GM18951 (cell line): ENCODE measurements at regions not wholly inside any gene's neighbourhood (a gene's known extent, or its start where the extent isn't known, plus 50 kb on each side); places are given as distances from the start of the nearest gene placed in this dataset.
"Not testable (repeated sequence)": the region's sequence is repeated elsewhere in the genome, so short reads cannot be mapped to it uniquely, and the experiment has no call there.

Experiments
- POLR2A ChIP-seq: IDR thresholded peaks from 4 replicates; pipeline ENCODE4 v1.6.1; 2011; ENCODE audit warnings: mild to moderate bottlenecking; ENCODE audit not compliant: insufficient read length, insufficient read depth; ENCODE audit errors: extremely low read depth
- in situ Hi-C: fragments of 300-500 bp; cut with MboI; formaldehyde crosslinking; loops from one replicate; pipeline ENCODE4 v1.12.0; 2022; ENCODE audit warnings: low sequenced_read_pairs, mixed read lengths, inconsistent platforms; ENCODE audit not compliant: unreplicated experiment

GRCh38 chr5:164298165-164298564 lies 792.7 kb downstream of the MAT2B start:
- TF ChIP-seq POLR2A, result no peak
- in situ Hi-C loops, result no loop called here

DNA sequence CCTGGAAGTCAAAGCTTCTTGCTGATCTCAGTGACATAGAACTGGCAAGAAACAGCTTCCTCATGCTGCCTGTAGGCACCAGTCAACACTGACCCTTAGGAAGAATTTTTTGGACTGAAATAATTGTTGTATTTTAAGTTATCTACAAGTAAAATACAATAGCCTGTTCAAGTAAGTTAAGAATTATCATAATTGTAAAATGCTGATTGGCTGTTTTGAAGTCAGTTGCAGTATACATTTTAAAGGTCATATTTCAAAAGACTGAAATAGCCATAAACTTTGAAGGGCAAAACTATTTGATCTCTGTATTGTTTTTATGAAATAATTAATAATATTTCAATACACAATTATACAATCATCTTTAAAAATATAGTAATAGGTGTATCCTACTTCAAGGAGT lies 794.9 kb downstream of the MAT2B start:
- in situ Hi-C loops, result no loop called here

DNA sequence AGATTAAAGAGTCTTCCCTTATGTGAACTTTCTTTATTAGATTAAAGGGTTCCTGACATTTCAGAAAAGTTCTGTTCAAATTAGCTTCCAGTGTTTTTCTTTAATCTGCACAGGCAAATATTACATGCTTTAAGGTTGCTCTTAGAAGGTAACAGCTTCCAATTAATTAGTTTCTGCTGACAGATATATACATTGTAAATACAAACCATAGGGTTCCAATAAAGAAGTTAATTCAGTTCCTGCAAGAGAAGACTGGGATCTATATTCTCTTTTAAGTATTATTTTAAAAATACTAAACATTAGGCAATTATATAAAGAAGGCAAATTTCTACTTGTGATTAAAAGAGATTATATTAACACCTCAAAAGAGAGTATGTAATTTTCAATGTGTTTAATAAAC lies 795.7 kb downstream of the MAT2B start:
- in situ Hi-C loops, result no loop called here
- no peak for TF ChIP-seq POLR2A

More for the DNA sequence above, 794.9 kb downstream of the MAT2B start:
- TF ChIP-seq POLR2A, result no peak

GRCh38 chr5:164301708-164302107 lies 796.3 kb downstream of the MAT2B start:
- in situ Hi-C loops, result no loop called here
- no peak for TF ChIP-seq POLR2A

GRCh38 chr5:164302533-164303235 lies 797.3 kb downstream of the MAT2B start:
- in situ Hi-C loops, result no loop called here
- no peak for TF ChIP-seq POLR2A

DNA sequence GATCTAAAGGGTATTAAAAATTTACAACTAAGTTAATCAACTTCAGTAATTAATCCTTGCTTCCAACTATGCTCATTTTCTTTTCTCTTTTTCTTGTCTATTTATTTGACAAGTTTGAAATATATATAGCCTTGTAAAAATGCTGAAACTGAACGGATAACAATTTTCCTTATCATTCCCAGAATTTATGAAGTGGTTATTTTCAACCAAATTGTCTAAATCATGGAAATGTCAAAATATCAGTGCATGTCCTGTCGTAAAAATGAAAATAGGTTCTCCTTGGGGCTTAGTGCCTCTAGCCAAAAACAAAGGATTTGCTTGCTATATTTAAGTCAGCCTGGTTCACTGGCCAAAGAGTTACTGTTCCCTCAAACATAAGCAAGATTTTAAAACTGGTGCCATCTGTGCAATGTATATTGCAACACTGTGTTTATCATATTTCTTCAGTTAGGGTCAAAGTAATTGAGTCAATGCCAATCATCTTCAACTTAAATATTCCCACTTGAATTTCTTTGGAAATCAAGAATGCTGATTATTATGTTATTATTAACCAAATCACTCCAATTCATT lies 798.3 kb downstream of the MAT2B start:
- in situ Hi-C loops, result no loop called here
- TF ChIP-seq POLR2A, result no peak

DNA sequence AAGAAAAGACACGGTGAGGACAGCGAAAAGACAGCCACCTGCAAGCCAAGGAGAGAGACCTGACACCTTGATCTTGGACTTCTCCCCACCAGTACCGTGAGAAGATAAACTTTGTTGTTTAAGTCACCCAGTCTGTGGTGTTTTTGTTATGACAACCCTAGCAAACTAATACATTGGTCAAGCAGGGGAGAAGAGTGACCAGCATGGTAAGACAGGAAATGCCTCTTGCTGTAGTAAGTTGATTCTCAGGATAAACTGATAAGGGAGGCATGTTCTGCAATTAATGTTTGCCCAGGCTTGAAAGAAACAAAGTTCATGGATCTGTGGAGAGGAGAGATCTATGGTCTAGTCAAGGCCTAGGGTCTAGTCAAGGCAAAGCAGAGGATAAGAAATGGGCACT lies 801.2 kb downstream of the MAT2B start:
- TF ChIP-seq POLR2A, result no peak
- in situ Hi-C loops, result no loop called here

GRCh38 chr5:164312801-164313200 lies 807.4 kb downstream of the MAT2B start:
- TF ChIP-seq POLR2A, result no peak
- in situ Hi-C loops, result no loop called here

DNA sequence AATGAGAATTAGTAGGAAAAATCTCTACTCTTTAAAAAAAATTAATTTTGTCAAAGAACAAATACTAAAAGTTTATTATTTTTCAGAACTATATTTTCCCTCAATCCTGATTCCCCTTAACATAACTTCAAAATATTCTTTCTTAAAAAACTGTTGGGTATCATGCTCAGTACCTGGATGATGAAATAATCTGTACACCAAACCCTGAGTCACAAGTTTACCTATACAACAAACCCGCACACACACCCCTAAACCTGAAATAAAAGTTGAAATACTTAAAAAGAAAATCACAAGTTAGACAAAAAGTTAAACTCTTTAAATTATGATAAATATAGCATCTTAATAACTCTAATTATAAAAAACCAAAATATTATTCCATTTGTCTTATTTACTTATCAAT lies 812.3 kb downstream of the MAT2B start:
- in situ Hi-C loops, result no loop called here
- no peak for TF ChIP-seq POLR2A

GRCh38 chr5:164319161-164319560 lies 813.7 kb downstream of the MAT2B start:
- in situ Hi-C loops, result no loop called here
- no peak for TF ChIP-seq POLR2A

- in situ Hi-C loops, result no loop called here
- no peak for TF ChIP-seq POLR2A
These were observed 818.8 kb downstream of the MAT2B start for GRCh38 chr5:164324239-164324638.

DNA sequence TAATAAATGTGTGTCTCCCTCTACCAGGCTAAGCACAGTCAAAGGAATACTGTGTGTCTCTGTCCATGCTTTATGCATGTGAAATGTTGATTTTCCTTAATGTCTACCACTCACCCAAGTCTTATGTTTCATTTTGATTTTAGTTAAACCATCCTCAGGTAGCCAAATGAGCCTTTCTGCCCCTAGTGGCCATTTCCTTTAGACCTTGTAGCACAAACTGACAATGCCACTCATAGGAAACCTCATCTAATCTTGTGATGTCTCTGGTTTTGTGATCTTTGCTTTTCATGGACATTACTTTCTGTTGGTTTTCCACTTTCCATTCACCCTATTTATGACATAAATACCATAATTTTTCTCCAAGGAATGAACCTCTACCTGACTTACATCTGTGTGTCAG lies 820.8 kb downstream of the MAT2B start:
- in situ Hi-C loops, result no loop called here
- no peak for TF ChIP-seq POLR2A

DNA sequence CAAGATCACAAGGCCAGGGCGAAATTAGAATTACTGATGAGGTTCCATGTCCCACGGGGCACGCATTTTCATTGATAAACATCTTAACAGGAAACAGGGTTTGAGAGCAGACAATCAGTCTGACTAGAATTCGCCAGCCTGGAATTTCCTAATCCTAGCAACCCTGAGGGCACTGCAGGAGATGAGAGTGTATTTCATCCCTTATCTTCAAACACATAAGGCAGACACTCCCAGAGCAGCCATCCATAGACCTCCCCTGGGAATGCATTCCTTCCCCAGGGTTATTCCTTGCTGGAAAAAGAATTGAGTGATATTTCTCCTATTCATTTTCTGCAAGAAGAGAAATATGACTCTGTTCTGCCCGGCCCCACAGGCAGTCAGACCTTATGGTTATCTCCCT lies 821.7 kb downstream of the MAT2B start:
- in situ Hi-C loops, result not testable (repeated sequence)

DNA sequence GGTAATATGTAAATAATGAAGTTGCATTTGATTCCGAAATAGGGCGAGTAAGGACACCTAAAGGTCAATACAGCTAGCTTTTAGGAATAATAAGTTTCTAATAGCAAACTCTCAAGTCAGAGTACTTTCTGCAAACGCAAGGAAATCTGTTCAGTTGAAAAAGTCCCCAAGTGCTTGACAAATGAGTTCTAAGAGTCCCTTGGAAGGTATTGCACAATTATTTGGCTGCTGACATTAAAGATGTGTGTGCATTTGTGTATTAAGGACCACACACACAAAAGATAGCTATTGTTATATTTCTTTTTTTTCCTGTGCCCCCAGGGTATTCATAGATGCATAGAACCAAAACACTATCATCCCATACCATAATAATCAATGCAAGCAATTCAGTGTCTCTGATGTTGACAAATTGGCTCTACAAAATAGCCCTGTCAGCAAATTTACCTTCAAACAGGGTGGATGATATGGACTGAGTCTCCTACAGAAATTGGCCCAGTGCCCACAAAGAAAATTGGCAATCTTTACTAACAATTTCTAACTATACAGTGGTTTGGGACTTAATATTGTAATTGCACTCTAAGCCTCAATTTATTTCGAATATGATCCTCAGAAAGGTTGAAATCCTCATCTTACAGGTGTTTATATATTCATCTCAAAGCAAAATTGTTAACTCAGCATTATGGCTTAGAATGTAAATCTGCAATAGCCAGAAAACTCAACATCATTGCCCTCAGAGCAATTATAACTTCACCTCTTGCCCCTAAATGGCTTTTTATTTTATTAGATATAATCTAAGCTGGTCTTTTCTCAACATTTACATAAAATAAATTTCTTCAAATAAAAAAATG lies 827.2 kb downstream of the MAT2B start:
- in situ Hi-C loops, result no loop called here
- no peak for TF ChIP-seq POLR2A

- in situ Hi-C loops, result no loop called here
- no peak for TF ChIP-seq POLR2A
These were observed 830.4 kb downstream of the MAT2B start for GRCh38 chr5:164335837-164336236.
